Cerebellar cortex (tissue), 1 donor: ENCODE measurements at regions not wholly inside any gene's neighbourhood (a gene's known extent, or its start where the extent isn't known, plus 50 kb on each side); places are given as distances from the start of the nearest gene placed in this dataset.

Source experiments
- DNase-seq: peaks from one replicate; pipeline ENCODE4 v3.0.0-alpha.2; 2015; ENCODE audit warnings: low spot score

DNA sequence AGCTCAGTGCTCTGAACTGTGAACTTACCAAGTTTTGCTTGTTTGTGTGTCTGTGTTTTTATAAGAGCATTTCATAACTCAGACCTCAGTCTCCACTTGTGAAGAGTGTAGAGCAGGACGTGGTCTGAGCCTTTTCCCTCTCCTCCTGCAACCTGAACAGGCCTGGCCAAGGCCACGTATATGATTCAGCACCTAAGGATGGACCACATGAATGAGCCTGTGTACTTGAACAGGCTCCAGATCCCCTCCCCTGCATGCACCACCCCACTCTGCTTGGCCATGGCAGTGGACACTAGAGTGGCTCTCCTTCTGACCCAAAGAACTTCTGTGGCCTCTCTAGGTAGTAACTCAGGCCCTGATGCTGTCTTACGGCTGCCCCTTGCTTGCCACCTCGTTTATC is 125.9 kb upstream of the FSTL4 start:
- DNase-seq, result no peak

GRCh38 chr5:133736512-133736911 is 124.2 kb upstream of the FSTL4 start:
- no peak for DNase-seq

DNA sequence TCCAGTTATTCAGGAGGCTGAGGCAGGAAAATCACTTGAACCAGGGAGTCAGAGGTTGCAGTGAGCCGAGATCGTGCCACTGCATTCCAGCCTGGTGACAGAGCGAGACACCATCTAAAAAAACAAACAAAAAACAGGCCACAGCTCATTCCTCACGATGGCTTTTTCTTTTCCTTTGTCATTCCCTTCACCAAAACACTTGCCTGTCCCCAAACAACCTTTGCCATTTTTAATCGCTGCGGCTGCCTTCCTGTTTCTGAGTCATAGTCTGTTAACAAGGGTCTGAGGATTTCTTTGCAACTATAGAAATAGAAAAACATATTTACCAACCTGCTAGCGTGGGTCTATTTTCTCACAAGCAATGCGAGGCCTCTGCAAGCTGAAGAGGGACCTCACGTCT is 123.0 kb upstream of the FSTL4 start:
- no peak for DNase-seq

GRCh38 chr5:133734916-133735315 is 122.6 kb upstream of the FSTL4 start:
- no peak for DNase-seq

- DNase-seq, result no peak
These were observed 120.2 kb upstream of the FSTL4 start for GRCh38 chr5:133732536-133732935.

DNA sequence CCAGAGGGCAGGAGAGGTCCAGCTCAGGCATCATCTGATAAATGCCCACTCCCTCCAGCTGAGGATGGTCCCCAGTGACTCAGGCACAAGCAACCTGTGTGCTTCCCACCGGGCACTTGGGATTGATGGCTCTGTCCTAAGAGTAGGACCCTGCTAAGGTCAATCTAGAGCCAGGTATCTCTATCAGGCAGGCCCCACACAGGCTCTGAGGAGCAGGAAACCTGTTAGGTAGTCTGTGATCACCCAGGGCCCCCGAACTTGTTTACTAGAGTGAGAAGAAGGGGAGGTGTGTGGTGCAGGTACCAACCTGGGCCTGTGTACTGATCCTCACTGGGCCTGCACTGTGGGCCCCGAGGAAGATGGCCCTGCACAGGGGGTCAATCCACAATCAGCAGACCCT is 119.6 kb upstream of the FSTL4 start:
- DNase-seq, result no peak

DNA sequence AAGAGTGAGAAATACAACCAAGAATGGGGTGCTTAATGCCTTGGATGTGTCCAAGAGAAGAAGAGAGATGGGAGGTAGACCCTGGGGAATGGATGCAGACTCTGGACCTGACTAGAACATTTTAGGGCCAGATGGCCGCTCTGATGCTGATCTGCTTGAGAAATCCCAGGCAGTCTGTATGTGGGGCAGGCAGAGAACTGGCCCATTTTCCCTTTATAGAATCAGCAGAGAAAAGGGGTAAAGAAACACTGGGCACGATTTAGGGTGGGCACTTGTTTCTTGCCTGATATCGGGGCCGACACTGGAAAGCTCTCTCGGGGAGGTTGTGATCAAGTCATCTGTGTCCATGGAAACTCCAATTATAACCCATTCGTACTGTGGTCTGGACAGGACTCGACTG is 118.5 kb upstream of the FSTL4 start:
- DNase-seq, result peak; percentile 24

DNA sequence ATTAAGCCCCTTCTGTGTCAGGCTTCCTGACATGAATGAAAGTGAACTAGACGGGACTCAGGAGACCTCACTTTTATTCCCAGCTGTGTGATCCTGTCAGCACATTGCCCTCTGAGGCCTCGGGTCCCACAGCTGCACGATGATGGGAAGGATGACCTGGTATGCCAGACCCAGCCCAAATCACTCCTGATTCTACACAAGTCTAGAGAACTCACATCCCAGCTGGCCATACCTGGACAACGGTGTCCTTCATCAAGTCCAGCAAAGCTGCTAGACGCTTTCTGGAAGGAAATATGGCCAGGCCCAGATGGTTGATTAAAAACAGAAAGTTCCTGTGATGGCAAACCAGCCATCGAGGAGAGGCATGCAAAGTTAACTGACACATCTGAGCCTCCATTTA is 118.0 kb upstream of the FSTL4 start:
- DNase-seq, result no peak

DNA sequence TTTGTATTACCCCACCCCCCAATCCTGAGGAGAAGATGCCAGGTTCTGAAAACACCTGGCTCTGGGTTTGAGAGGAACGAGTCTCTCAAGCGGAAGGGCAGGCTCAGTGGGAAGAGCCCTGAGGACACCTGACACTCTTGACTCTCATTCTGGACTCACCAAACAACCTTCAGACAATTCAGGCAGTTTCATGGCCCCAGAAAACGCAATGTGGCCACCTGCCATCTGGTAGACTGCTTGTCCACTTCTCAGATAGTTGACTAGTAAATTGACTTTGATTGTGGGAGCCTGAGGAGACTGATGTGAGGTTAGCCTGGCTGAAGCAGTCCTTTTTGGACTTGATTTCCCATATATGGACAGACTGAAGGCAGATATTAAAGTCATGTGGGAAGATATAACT is 117.5 kb upstream of the FSTL4 start:
- no peak for DNase-seq

DNA sequence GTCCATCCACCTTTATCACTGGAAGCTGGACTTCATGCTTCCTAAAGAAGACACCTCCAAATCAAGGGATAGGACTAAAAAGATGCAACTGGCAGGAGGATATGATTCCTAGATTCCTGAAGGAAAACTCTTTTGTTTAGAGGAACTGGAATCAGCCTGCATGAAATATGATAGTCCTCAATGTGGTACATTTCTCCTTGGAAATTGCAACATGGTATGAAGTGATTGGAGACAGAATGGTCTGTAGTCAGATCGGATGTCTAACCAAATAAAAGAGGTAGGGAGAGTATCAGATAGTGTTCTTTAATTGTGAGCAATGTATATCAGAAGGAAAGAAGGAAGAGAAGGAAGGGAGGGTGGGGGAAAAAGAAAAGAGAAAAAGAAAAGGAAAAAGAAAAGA is 116.1 kb upstream of the FSTL4 start:
- no peak for DNase-seq

DNA sequence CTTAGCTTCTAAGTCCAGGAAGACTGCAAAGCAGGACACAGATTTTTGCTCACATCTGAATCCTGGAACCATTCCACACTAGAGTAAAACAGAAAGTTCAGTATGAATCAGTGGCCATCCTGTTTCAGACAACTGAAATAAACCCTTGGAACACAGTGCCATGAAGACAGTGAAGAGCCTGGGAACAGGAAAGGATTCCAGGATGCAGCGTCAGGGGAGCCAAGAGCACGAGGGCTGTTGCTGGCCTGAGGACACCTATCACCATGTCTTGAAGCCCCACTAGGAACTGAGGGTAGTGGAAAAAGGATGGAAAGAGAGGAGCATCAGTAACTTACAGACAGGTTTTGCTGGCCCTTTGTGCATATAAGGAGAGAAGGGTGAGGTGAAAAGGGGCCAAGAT is 115.3 kb upstream of the FSTL4 start:
- no peak for DNase-seq

- no peak for DNase-seq
These were observed 111.5 kb upstream of the FSTL4 start for GRCh38 chr5:133723651-133724366.

DNA sequence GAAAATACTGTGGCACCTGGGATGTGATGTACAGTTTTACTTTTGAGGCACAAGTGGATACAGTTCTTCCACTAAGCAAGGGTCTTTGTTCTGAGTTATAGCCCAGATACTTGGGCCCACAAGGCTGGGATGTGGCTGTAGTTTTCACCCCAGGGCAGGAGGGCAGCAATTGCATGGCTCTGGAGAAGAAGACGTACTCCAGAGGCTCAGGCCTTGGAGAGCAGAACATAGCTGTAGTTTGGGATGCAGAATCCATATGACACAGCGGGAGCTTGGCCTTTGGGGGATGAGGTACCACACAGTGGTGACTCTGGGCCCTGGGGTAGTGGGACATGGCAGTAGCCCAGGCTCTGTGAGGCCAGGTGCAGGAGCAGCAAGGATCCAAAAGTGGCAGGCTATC is 110.8 kb upstream of the FSTL4 start:
- DNase-seq, result no peak

- no peak for DNase-seq
These were observed 109.0 kb upstream of the FSTL4 start for GRCh38 chr5:133721365-133721764.

- DNase-seq, result no peak
These were observed 106.1 kb upstream of the FSTL4 start for GRCh38 chr5:133718457-133718856.

- no peak for DNase-seq
These were observed 104.3 kb upstream of the FSTL4 start for GRCh38 chr5:133716532-133717183.

DNA sequence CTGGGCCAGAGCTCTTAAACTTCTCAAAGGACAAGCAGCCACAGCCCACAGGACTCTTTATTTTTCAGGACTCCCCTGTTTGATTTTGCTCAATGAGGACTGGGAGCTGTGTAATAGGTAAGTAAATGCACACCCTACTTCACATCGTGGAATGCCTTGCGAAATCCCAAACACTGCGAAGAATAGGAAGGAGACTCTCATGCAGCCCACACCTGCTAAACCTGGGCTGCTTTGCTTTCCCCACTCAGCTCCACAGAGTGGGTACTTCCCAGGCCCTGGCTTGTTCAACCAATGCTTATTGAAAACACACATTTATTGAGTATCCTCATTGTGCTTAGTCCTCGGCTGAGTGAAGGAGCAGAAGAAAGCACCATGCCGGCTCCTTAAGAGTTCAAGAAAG is 103.3 kb upstream of the FSTL4 start:
- DNase-seq, result no peak

DNA sequence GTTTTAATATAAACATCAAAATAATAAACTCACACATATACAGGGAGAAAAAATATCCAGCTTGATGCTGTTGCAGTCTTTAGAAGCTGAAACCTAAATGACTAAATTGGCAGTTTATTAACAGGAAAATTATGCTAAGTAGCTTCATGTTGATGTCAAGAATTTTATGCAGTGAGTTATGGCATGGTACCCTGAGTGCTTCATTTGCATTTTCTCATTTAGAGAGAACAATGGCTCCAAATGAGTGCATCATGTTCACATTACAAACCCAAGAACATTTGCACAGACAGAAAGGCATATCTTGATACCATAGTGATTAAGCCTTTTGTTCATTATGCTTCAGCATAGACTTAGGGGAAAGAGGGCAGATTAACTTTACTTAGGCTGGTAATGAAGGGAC is 102.9 kb upstream of the FSTL4 start:
- DNase-seq, result no peak

- DNase-seq, result no peak
These were observed 102.0 kb upstream of the FSTL4 start for GRCh38 chr5:133714161-133714915.

DNA sequence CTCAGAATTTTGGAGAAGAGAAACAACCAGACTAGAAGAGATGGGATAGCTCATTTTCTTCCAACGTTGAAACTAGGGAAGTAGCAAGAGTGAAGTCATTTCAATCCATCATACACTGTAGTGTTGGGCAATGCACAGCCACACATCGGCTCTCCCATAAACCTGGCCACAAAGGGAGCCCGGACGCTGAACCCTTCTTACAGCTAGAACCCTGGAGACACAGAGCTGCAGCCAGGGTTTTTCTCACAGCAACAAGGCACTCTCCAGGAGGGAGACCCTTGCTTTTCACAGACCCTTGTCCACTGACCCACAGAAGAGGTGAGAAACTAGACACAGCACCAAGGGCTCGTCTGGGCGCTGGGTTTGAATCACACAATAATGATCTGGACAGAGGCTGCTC is 101.4 kb upstream of the FSTL4 start:
- DNase-seq, result no peak

GRCh38 chr5:133713209-133713608 is 100.9 kb upstream of the FSTL4 start:
- DNase-seq, result no peak

DNA sequence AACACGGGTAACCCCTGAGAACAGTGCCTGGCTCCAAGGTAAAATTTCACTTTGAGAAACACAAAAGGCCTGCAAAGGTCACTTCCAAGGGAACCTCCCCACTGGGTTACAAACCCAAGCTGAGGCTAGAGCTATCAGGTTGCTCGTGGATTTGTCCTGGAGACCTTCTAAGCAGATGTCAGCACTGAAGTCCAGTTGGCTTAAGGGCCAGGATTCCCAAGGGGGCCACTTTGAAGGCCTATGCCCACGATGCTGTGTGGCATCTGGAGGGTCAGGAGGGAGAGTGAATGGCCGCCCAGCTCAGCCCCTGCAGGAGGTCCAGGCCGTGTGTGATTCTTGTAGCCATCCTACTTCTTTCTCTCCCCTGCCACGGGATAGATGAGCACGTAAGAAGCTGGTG is 100.2 kb upstream of the FSTL4 start:
- DNase-seq, result no peak

GRCh38 chr5:133709209-133709725 is 96.9 kb upstream of the FSTL4 start:
- DNase-seq, result peak; percentile 15
